IMR-90 (cell line): ENCODE measurements at regions not wholly inside any gene's neighbourhood (a gene's known extent, or its start where the extent isn't known, plus 50 kb on each side); places are given as distances from the start of the nearest gene placed in this dataset.

ENCODE experiments used
- BHLHE40 ChIP-seq: fragments of 150-350 bp; IDR thresholded peaks from 2 replicates; pipeline ENCODE4 v1.6.1; 2016; ENCODE audit warnings: mild to moderate bottlenecking, low read depth, low read length
- POLR2A ChIP-seq: IDR thresholded peaks from 2 replicates; pipeline ENCODE4 v1.6.1; 2012; ENCODE audit warnings: mild to moderate bottlenecking, low read depth, low read length
- RAD21 ChIP-seq: IDR thresholded peaks from 2 replicates; pipeline ENCODE4 v1.6.1; 2012; ENCODE audit warnings: low read length, improper control_type of control experiment
- SMC3 ChIP-seq: fragments of 150-350 bp; IDR thresholded peaks from 2 replicates; pipeline ENCODE4 v1.6.1; 2016; ENCODE audit warnings: low read depth, mild to moderate bottlenecking, antibody characterized with exemption, low read length, moderate library complexity
- TF ChIP-seq, protein P1 (sequence below): conservative IDR thresholded peaks from 2 replicates; pipeline ENCODE4 v1.5.1; 2012; ENCODE audit warnings: mild to moderate bottlenecking, low read depth, low read length, improper control_type of control experiment
- TF ChIP-seq, protein P2 (sequence below): fragments of 150-350 bp; IDR thresholded peaks from 2 replicates; pipeline ENCODE4 v1.6.1; 2016; ENCODE audit warnings: low read depth, mild to moderate bottlenecking, low read length, moderate library complexity, borderline replicate concordance
- TF ChIP-seq, protein P3 (sequence below): fragments of 150-350 bp; IDR thresholded peaks from 2 replicates; pipeline ENCODE4 v1.6.1; 2017; ENCODE audit warnings: mild to moderate bottlenecking, antibody characterized with exemption, low read length, low read depth

DNA sequence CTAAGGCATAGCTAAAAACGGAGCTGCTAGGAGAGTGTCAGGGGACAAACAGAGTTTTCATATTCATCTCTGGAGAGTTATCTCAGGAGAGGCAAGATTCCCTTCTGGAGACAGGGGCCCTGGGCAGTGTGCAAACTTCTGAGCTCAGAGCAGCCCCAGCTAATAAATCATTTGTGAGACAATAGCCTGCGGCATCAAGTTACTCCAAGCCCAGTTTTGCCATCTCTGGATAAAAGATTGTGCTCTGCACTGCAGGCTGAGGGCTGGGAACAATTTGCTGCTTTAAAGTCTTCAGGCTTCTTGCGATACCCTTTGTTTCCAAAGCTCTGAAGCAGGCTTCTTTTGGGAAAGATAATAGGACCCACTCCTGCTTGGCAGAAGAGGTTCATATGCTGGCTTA, 164.3 kb upstream of the BRINP1 start:
- TF ChIP-seq, protein P1, sequence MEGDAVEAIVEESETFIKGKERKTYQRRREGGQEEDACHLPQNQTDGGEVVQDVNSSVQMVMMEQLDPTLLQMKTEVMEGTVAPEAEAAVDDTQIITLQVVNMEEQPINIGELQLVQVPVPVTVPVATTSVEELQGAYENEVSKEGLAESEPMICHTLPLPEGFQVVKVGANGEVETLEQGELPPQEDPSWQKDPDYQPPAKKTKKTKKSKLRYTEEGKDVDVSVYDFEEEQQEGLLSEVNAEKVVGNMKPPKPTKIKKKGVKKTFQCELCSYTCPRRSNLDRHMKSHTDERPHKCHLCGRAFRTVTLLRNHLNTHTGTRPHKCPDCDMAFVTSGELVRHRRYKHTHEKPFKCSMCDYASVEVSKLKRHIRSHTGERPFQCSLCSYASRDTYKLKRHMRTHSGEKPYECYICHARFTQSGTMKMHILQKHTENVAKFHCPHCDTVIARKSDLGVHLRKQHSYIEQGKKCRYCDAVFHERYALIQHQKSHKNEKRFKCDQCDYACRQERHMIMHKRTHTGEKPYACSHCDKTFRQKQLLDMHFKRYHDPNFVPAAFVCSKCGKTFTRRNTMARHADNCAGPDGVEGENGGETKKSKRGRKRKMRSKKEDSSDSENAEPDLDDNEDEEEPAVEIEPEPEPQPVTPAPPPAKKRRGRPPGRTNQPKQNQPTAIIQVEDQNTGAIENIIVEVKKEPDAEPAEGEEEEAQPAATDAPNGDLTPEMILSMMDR, result no peak
- TF ChIP-seq, protein P2, sequence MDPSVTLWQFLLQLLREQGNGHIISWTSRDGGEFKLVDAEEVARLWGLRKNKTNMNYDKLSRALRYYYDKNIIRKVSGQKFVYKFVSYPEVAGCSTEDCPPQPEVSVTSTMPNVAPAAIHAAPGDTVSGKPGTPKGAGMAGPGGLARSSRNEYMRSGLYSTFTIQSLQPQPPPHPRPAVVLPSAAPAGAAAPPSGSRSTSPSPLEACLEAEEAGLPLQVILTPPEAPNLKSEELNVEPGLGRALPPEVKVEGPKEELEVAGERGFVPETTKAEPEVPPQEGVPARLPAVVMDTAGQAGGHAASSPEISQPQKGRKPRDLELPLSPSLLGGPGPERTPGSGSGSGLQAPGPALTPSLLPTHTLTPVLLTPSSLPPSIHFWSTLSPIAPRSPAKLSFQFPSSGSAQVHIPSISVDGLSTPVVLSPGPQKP, result no peak
- TF ChIP-seq POLR2A (no peak), RAD21 (no peak), SMC3 (no peak), BHLHE40 (no peak)
- TF ChIP-seq, protein P3, sequence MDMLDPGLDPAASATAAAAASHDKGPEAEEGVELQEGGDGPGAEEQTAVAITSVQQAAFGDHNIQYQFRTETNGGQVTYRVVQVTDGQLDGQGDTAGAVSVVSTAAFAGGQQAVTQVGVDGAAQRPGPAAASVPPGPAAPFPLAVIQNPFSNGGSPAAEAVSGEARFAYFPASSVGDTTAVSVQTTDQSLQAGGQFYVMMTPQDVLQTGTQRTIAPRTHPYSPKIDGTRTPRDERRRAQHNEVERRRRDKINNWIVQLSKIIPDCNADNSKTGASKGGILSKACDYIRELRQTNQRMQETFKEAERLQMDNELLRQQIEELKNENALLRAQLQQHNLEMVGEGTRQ, result no peak
